Nephron (organoid): ENCODE measurements at regions not wholly inside any gene's neighbourhood (a gene's known extent, or its start where the extent isn't known, plus 50 kb on each side); places are given as distances from the start of the nearest gene placed in this dataset.
A peak's percentile ranks its signal among the peaks of the same experiment; 100 is the strongest.

Experiments
- H3K27ac Mint-ChIP-seq, 3 experiments: 2 replicates each; pipeline ENCODE4 v1.8.0; 2020; ENCODE audit warnings: mixed read lengths in 3 of 3, mild to moderate bottlenecking in 2 of 3, moderate library complexity in 1 of 3
- H3K27me3 Mint-ChIP-seq: 2 replicates; pipeline ENCODE4 v1.8.0; 2021; ENCODE audit warnings: low read depth, mild to moderate bottlenecking, moderate library complexity, mixed read lengths
- H3K36me3 Mint-ChIP-seq: 2 replicates; pipeline ENCODE4 v1.8.0; 2020; ENCODE audit warnings: low read depth, mixed read lengths
- H3K4me1 Mint-ChIP-seq: 2 replicates; pipeline ENCODE4 v1.8.0; 2020; ENCODE audit warnings: mixed read lengths
- H3K4me3 Mint-ChIP-seq, 3 experiments: 2 replicates each; pipeline ENCODE4 v1.8.0; 2020; ENCODE audit warnings: mild to moderate bottlenecking in 3 of 3, mixed read lengths in 3 of 3, moderate library complexity in 2 of 3
- H3K9me3 Mint-ChIP-seq: 2 replicates; pipeline ENCODE4 v1.8.0; 2020; ENCODE audit warnings: mixed read lengths
- CTCF ChIP-seq, 3 experiments: fragments of 200-600 bp; sonication (generic); IDR thresholded peaks; one replicate each; pipeline ENCODE4 v1.5.0; 2021; ENCODE audit warnings: antibody characterized with exemption in 3 of 3; ENCODE audit not compliant: unreplicated experiment in 3 of 3

- peaks cover 30% of the 10 kb centered on the region for H3K27me3 Mint-ChIP-seq
- TF ChIP-seq CTCF (IDR thresholded peaks at IDR 0.05; ENCODE audit: unreplicated experiment in 3 of 3): no peak
- H3K4me3 Mint-ChIP-seq: no peak overlapping the region
- no peaks in the 10 kb centered on the region for H3K36me3 Mint-ChIP-seq
- peaks cover 6% of the 10 kb centered on the region for H3K4me1 Mint-ChIP-seq
- no peaks in the 10 kb centered on the region for H3K9me3 Mint-ChIP-seq
- no peak overlapping the region for H3K27ac Mint-ChIP-seq
These were observed 148.9 kb downstream of the URI1 start for GRCh38 chr19:30090963-30091362.

- Mint-ChIP-seq H3K4me1 (peaks cover 4% of the 10 kb centered on the region), H3K27ac (no peak overlapping the region), H3K4me3 (no peak overlapping the region), H3K36me3 (no peaks in the 10 kb centered on the region), H3K9me3 (no peaks in the 10 kb centered on the region), H3K27me3 (peaks cover 30% of the 10 kb centered on the region)
- no peak for TF ChIP-seq CTCF (IDR thresholded peaks at IDR 0.05; ENCODE audit: unreplicated experiment in 3 of 3)
These were observed 149.4 kb downstream of the URI1 start for GRCh38 chr19:30091456-30091855.

- no peak overlapping the region for H3K4me3 Mint-ChIP-seq
- no peak for TF ChIP-seq CTCF (IDR thresholded peaks at IDR 0.05; ENCODE audit: unreplicated experiment in 3 of 3)
- H3K27ac Mint-ChIP-seq: no peak overlapping the region
- no peaks in the 10 kb centered on the region for H3K36me3 Mint-ChIP-seq
- peaks cover 30% of the 10 kb centered on the region for H3K27me3 Mint-ChIP-seq
- H3K4me1 Mint-ChIP-seq: peaks cover 4% of the 10 kb centered on the region
- H3K9me3 Mint-ChIP-seq: no peaks in the 10 kb centered on the region
These were observed 149.8 kb downstream of the URI1 start for GRCh38 chr19:30091856-30092255.

GRCh38 chr19:30092721-30093569 is 150.9 kb downstream of the URI1 start:
- no peak overlapping the region for H3K4me3 Mint-ChIP-seq
- TF ChIP-seq CTCF (IDR thresholded peaks at IDR 0.05; ENCODE audit: unreplicated experiment in 3 of 3): no peak

GRCh38 chr19:30093966-30094755 is 152.1 kb downstream of the URI1 start:
- Mint-ChIP-seq H3K4me1 (peaks cover 4% of the 10 kb centered on the region), H3K4me3 (no peak overlapping the region), H3K27ac (peak overlapping the region in 1 of 3 experiments; percentile 36), H3K27me3 (peaks cover 13% of the 10 kb centered on the region), H3K9me3 (no peaks in the 10 kb centered on the region), H3K36me3 (no peaks in the 10 kb centered on the region)
- TF ChIP-seq CTCF (IDR thresholded peaks at IDR 0.05; ENCODE audit: unreplicated experiment in 3 of 3): no peak

More at GRCh38 chr19:30092721-30093569, 150.9 kb downstream of the URI1 start:
- Mint-ChIP-seq H3K36me3 (no peaks in the 10 kb centered on the region), H3K4me1 (peaks cover 4% of the 10 kb centered on the region), H3K27me3 (peaks cover 26% of the 10 kb centered on the region), H3K9me3 (no peaks in the 10 kb centered on the region), H3K27ac (peak overlapping the region in 1 of 3 experiments; percentile 42)
